ENCODE measurements at regions not wholly inside any gene's neighbourhood (a gene's known extent, or its start where the extent isn't known, plus 50 kb on each side); places are given as distances from the start of the nearest gene placed in this dataset.

- H3K27me3 ChIP-seq = no peaks in the 10 kb centered on the region
- peaks cover 10 to 13% of the 10 kb centered on the region in 2 experiments for H3K4me1 ChIP-seq (ENCODE audit: control insufficient read depth in 1 of 2, insufficient read depth in 1 of 2, low read depth in 1 of 2, low read length in 1 of 2)
- no peaks in the 10 kb centered on the region for H3K9me3 ChIP-seq
- H3K27ac ChIP-seq = no peak overlapping the region
- TF ChIP-seq CTCF (IDR thresholded peaks at IDR 0.05) = no peak
- no peaks in the 10 kb centered on the region for H3K36me3 ChIP-seq
- H3K4me3 ChIP-seq (ENCODE audit: low read depth in 1 of 2, low read length in 1 of 2) = no peak overlapping the region
These were observed 73.2 kb upstream of the PSMA6 start for GRCh38 chr14:35218963-35219362.

- no peaks in the 10 kb centered on the region for H3K9me3 ChIP-seq
- H3K4me3 ChIP-seq (ENCODE audit: low read depth in 1 of 2, low read length in 1 of 2) = no peak overlapping the region
- H3K4me1 ChIP-seq (ENCODE audit: control insufficient read depth in 1 of 2, insufficient read depth in 1 of 2, low read depth in 1 of 2, low read length in 1 of 2) = peaks cover 10 to 15% of the 10 kb centered on the region in 2 experiments
- no peak overlapping the region for H3K27ac ChIP-seq
- H3K27me3 ChIP-seq = no peaks in the 10 kb centered on the region
- TF ChIP-seq CTCF (IDR thresholded peaks at IDR 0.05) = no peak
- H3K36me3 ChIP-seq = no peaks in the 10 kb centered on the region
These were observed 72.0 kb upstream of the PSMA6 start for GRCh38 chr14:35220027-35220676.

GRCh38 chr14:35220920-35221319 is 71.3 kb upstream of the PSMA6 start:
- Histone ChIP-seq H3K4me1 (ENCODE audit: control insufficient read depth in 1 of 2, insufficient read depth in 1 of 2, low read depth in 1 of 2, low read length in 1 of 2) (peaks cover 10 to 15% of the 10 kb centered on the region in 2 experiments), H3K27ac (no peak overlapping the region), H3K9me3 (no peaks in the 10 kb centered on the region), H3K36me3 (no peaks in the 10 kb centered on the region), H3K27me3 (no peaks in the 10 kb centered on the region), H3K4me3 (ENCODE audit: low read depth in 1 of 2, low read length in 1 of 2) (no peak overlapping the region)
- TF ChIP-seq CTCF (IDR thresholded peaks at IDR 0.05) = no peak

- Histone ChIP-seq H3K36me3 (no peaks in the 10 kb centered on the region), H3K27me3 (no peaks in the 10 kb centered on the region), H3K9me3 (no peaks in the 10 kb centered on the region), H3K27ac (no peak overlapping the region), H3K4me1 (ENCODE audit: control insufficient read depth in 1 of 2, insufficient read depth in 1 of 2, low read depth in 1 of 2, low read length in 1 of 2) (peaks cover 10 to 15% of the 10 kb centered on the region in 2 experiments), H3K4me3 (ENCODE audit: low read depth in 1 of 2, low read length in 1 of 2) (no peak overlapping the region)
- TF ChIP-seq CTCF (IDR thresholded peaks at IDR 0.05) = no peak
These were observed 70.7 kb upstream of the PSMA6 start for GRCh38 chr14:35221462-35221861.

GRCh38 chr14:35222324-35222723 is 69.9 kb upstream of the PSMA6 start:
- H3K27ac ChIP-seq = peak overlapping the region; percentile 55
- H3K4me1 ChIP-seq (ENCODE audit: control insufficient read depth in 1 of 2, insufficient read depth in 1 of 2, low read depth in 1 of 2, low read length in 1 of 2) = peaks cover 10 to 15% of the 10 kb centered on the region in 2 experiments
- no peaks in the 10 kb centered on the region for H3K9me3 ChIP-seq
- H3K27me3 ChIP-seq = no peaks in the 10 kb centered on the region
- H3K36me3 ChIP-seq = no peaks in the 10 kb centered on the region
- no peak for TF ChIP-seq CTCF (IDR thresholded peaks at IDR 0.05)
- no peak overlapping the region for H3K4me3 ChIP-seq (ENCODE audit: low read depth in 1 of 2, low read length in 1 of 2)
